Activated T-helper 1 cell treated with Interleukin-2 at 50 U/mL for 16 hours (primary cell): ENCODE measurements at regions not wholly inside any gene's neighbourhood (a gene's known extent, or its start where the extent isn't known, plus 50 kb on each side); places are given as distances from the start of the nearest gene placed in this dataset.
"Not testable (repeated sequence)": the region's sequence is repeated elsewhere in the genome, so short reads cannot be mapped to it uniquely, and the experiment has no call there.

ENCODE experiments used
- DNase-seq: peaks from one replicate; pipeline ENCODE4 v3.0.0-alpha.2; 2020; ENCODE audit warnings: low read depth

GRCh38 chr14:37712476-37712860, 117.0 kb downstream of the TTC6 start:
- not testable (repeated sequence) for DNase-seq

- no peak for DNase-seq
Measured at GRCh38 chr14:37712976-37713431, 117.6 kb downstream of the TTC6 start.

- DNase-seq, result no peak
Measured at GRCh38 chr14:37720131-37720530, 124.7 kb downstream of the TTC6 start.

- no peak for DNase-seq
Measured at GRCh38 chr14:37721976-37722659, 126.7 kb downstream of the TTC6 start.

- DNase-seq, result no peak
Measured at GRCh38 chr14:37723515-37723914, 128.1 kb downstream of the TTC6 start.

- no peak for DNase-seq
Measured at GRCh38 chr14:37726708-37727107, 131.3 kb downstream of the TTC6 start.

- no peak for DNase-seq
Measured at GRCh38 chr14:37729218-37729617, 133.8 kb downstream of the TTC6 start.

- DNase-seq, result no peak
Measured at GRCh38 chr14:37731094-37731493, 135.7 kb downstream of the TTC6 start.

- DNase-seq, result no peak
Measured at GRCh38 chr14:37745657-37746056, 150.2 kb downstream of the TTC6 start.

GRCh38 chr14:37746140-37746832, 150.9 kb downstream of the TTC6 start:
- no peak for DNase-seq

GRCh38 chr14:37753459-37753858, 158.0 kb downstream of the TTC6 start:
- DNase-seq, result no peak

GRCh38 chr14:37760275-37760674, 164.8 kb downstream of the TTC6 start:
- DNase-seq, result not testable (repeated sequence)

GRCh38 chr14:37763266-37763665, 167.8 kb downstream of the TTC6 start:
- no peak for DNase-seq

- not testable (repeated sequence) for DNase-seq
Measured at GRCh38 chr14:37772283-37772682, 176.9 kb downstream of the TTC6 start.

GRCh38 chr14:37776791-37777499, 181.5 kb downstream of the TTC6 start:
- DNase-seq, result no peak

- DNase-seq, result no peak
Measured at GRCh38 chr14:37778135-37778943, 182.9 kb downstream of the TTC6 start.

- no peak for DNase-seq
Measured at GRCh38 chr14:37779480-37779879, 184.1 kb downstream of the TTC6 start.

- DNase-seq, result not testable (repeated sequence)
Measured at GRCh38 chr14:37780731-37781130, 185.3 kb downstream of the TTC6 start.

- DNase-seq, result not testable (repeated sequence)
Measured at GRCh38 chr14:37784203-37784826, 188.9 kb downstream of the TTC6 start.

GRCh38 chr14:37784827-37785223, 189.4 kb downstream of the TTC6 start:
- DNase-seq, result not testable (repeated sequence)

GRCh38 chr14:37785298-37785697, 189.9 kb downstream of the TTC6 start:
- DNase-seq, result not testable (repeated sequence)
